Body of pancreas (tissue), 4 donors: ENCODE measurements at regions not wholly inside any gene's neighbourhood (a gene's known extent, or its start where the extent isn't known, plus 50 kb on each side); places are given as distances from the start of the nearest gene placed in this dataset.

Experiments
- POLR2A ChIP-seq, 3 donors: fragments of 450-650 bp; IDR thresholded peaks; one replicate each; pipeline ENCODE4 v1.6.1; 2016; ENCODE audit warnings: antibody characterized with exemption in 3 of 3, mild to moderate bottlenecking in 2 of 3
- TF ChIP-seq, protein P1 (sequence below), 7 experiments: fragments of 450-650 bp in 4 of 7; fragments of 200-600 bp in 3 of 7; sonication (generic) in 3 of 7; IDR thresholded peaks; one replicate each; pipeline ENCODE4 v1.5.1; 2016 to 2019; ENCODE audit warnings: antibody characterized with exemption in 7 of 7

DNA sequence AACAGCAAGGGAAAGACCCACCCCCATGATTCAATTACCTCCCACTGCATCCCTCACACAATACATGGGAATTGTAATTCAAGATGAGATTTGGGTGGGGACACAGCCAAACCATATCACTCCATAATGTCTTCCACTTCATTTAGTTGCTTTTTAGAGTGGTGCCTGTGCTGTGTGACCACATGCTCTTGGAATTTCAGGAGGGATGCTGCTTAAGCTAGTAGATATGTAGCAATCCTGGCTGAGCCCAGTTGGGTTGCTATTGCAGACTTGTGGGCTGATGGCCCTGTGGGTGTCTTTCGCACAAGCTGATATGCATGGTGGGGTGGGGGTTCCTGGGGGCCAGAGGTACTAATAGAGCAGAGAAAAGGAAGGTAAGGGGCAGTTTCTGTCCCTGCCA lies 160.4 kb upstream of the SYT6 start:
- TF ChIP-seq, protein P1, sequence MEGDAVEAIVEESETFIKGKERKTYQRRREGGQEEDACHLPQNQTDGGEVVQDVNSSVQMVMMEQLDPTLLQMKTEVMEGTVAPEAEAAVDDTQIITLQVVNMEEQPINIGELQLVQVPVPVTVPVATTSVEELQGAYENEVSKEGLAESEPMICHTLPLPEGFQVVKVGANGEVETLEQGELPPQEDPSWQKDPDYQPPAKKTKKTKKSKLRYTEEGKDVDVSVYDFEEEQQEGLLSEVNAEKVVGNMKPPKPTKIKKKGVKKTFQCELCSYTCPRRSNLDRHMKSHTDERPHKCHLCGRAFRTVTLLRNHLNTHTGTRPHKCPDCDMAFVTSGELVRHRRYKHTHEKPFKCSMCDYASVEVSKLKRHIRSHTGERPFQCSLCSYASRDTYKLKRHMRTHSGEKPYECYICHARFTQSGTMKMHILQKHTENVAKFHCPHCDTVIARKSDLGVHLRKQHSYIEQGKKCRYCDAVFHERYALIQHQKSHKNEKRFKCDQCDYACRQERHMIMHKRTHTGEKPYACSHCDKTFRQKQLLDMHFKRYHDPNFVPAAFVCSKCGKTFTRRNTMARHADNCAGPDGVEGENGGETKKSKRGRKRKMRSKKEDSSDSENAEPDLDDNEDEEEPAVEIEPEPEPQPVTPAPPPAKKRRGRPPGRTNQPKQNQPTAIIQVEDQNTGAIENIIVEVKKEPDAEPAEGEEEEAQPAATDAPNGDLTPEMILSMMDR (IDR thresholded peaks at IDR 0.05): no peak
- TF ChIP-seq POLR2A (IDR thresholded peaks at IDR 0.05): no peak
